DOHH2 (cell line): ENCODE measurements at regions not wholly inside any gene's neighbourhood (a gene's known extent, or its start where the extent isn't known, plus 50 kb on each side); places are given as distances from the start of the nearest gene placed in this dataset.

Experiments used
- H3F3A ChIP-seq: fragments of 200-600 bp; sonication (generic), shearing (Covaris generic); 2 replicates; pipeline ENCODE4 v1.6.0; 2016; ENCODE audit warnings: antibody characterized with exemption, mild to moderate bottlenecking; ENCODE audit not compliant: control insufficient read depth, insufficient read depth
- H3K27ac ChIP-seq: fragments of 200-600 bp; sonication (generic); 2 replicates; pipeline ENCODE4 v1.5.1; 2014; ENCODE audit warnings: low read depth, mild to moderate bottlenecking, low read length, moderate library complexity
- H3K27me3 ChIP-seq: fragments of 200-600 bp; sonication (generic); 2 replicates; pipeline ENCODE4 v1.6.1; 2014; ENCODE audit warnings: mild to moderate bottlenecking, low read length, mixed read lengths; ENCODE audit not compliant: control insufficient read depth
- H3K36me3 ChIP-seq: fragments of 200-600 bp; sonication (generic); 2 replicates; pipeline ENCODE4 v1.6.1; 2014; ENCODE audit warnings: mild to moderate bottlenecking, low read length, moderate library complexity, mixed read lengths; ENCODE audit not compliant: control insufficient read depth
- H3K4me1 ChIP-seq: fragments of 200-600 bp; sonication (generic); 2 replicates; pipeline ENCODE4 v1.6.1; 2014; ENCODE audit warnings: mild to moderate bottlenecking, low read length, mixed read lengths; ENCODE audit not compliant: control insufficient read depth
- H3K4me2 ChIP-seq: fragments of 200-600 bp; sonication (generic); 2 replicates; pipeline ENCODE4 v1.6.0; 2014; ENCODE audit warnings: mild to moderate bottlenecking, low read length, moderate library complexity
- H3K4me3 ChIP-seq: fragments of 200-600 bp; sonication (generic); 2 replicates; pipeline ENCODE4 v1.5.1; 2014; ENCODE audit warnings: mild to moderate bottlenecking, low read length, mixed read lengths
- H3K79me2 ChIP-seq: fragments of 200-600 bp; sonication (generic); 2 replicates; pipeline ENCODE4 v1.6.1; 2014; ENCODE audit warnings: mild to moderate bottlenecking, low read length, mixed read lengths; ENCODE audit not compliant: control insufficient read depth
- H3K9me2 ChIP-seq: fragments of 200-600 bp; sonication (generic); replicated peaks from 2 replicates; pipeline ENCODE4 v1.6.1; 2014; ENCODE audit warnings: mild to moderate bottlenecking, low read length, mixed read lengths; ENCODE audit not compliant: control insufficient read depth
- H3K9me3 ChIP-seq: fragments of 200-600 bp; sonication (generic); 2 replicates; pipeline ENCODE4 v1.6.1; 2014; ENCODE audit warnings: antibody characterized with exemption, low read length, mixed read lengths; ENCODE audit not compliant: control insufficient read depth, insufficient read depth
- H4K20me1 ChIP-seq: fragments of 200-600 bp; sonication (generic); 2 replicates; pipeline ENCODE4 v1.6.0; 2014; ENCODE audit warnings: low read depth, mild to moderate bottlenecking, antibody characterized with exemption, low read length, moderate library complexity; ENCODE audit not compliant: control insufficient read depth, insufficient read depth
- CTCF ChIP-seq: fragments of 200-600 bp; sonication (generic); IDR thresholded peaks from one replicate; pipeline ENCODE4 v1.5.1; 2014; ENCODE audit warnings: antibody characterized with exemption, mild to moderate bottlenecking, low read depth, low read length; ENCODE audit not compliant: poor library complexity, severe bottlenecking
- EZH2phosphoT487 ChIP-seq: fragments of 200-600 bp; sonication (generic); IDR thresholded peaks from 2 replicates; pipeline ENCODE4 v1.6.1; 2017; ENCODE audit warnings: borderline replicate concordance, mild to moderate bottlenecking, antibody characterized with exemption, low read length, moderate library complexity, mixed read lengths

- Histone ChIP-seq H3K27me3 (no peaks in the 10 kb centered on the region), H3K79me2 (no peaks in the 10 kb centered on the region), H3K4me3 (no peak overlapping the region), H3K4me2 (no peak overlapping the region), H3K36me3 (no peaks in the 10 kb centered on the region), H4K20me1 (no peaks in the 10 kb centered on the region), H3K9me2 (no peaks in the 10 kb centered on the region), H3K27ac (no peak overlapping the region), H3K4me1 (no peaks in the 10 kb centered on the region), H3F3A (no peaks in the 10 kb centered on the region), H3K9me3 (no peaks in the 10 kb centered on the region)
- no peak for TF ChIP-seq EZH2phosphoT487
- TF ChIP-seq CTCF = no peak
Observed at GRCh38 chr4:38463268-38463958, 200.6 kb upstream of the KLF3 start.

GRCh38 chr4:38464328-38464727 is 199.7 kb upstream of the KLF3 start:
- no peak overlapping the region for H3K27ac ChIP-seq
- H3K9me2 ChIP-seq = no peaks in the 10 kb centered on the region
- H3K9me3 ChIP-seq = no peaks in the 10 kb centered on the region
- TF ChIP-seq CTCF = no peak
- TF ChIP-seq EZH2phosphoT487 = no peak
- H3K36me3 ChIP-seq = no peaks in the 10 kb centered on the region
- no peak overlapping the region for H3K4me3 ChIP-seq
- no peak overlapping the region for H3K4me2 ChIP-seq
- H3K27me3 ChIP-seq = no peaks in the 10 kb centered on the region
- H3K4me1 ChIP-seq = no peaks in the 10 kb centered on the region
- no peaks in the 10 kb centered on the region for H4K20me1 ChIP-seq
- no peaks in the 10 kb centered on the region for H3K79me2 ChIP-seq
- no peaks in the 10 kb centered on the region for H3F3A ChIP-seq

- Histone ChIP-seq H3K4me2 (no peak overlapping the region), H3K27me3 (no peaks in the 10 kb centered on the region), H3K9me3 (no peaks in the 10 kb centered on the region), H4K20me1 (no peaks in the 10 kb centered on the region), H3K9me2 (no peaks in the 10 kb centered on the region), H3K4me1 (no peaks in the 10 kb centered on the region), H3K36me3 (no peaks in the 10 kb centered on the region), H3F3A (no peaks in the 10 kb centered on the region), H3K27ac (no peak overlapping the region), H3K4me3 (no peak overlapping the region), H3K79me2 (no peaks in the 10 kb centered on the region)
- TF ChIP-seq CTCF = no peak
- TF ChIP-seq EZH2phosphoT487 = no peak
Observed at GRCh38 chr4:38466401-38466800, 197.6 kb upstream of the KLF3 start.
